GM23248 (cell line): ENCODE measurements at regions not wholly inside any gene's neighbourhood (a gene's known extent, or its start where the extent isn't known, plus 50 kb on each side); places are given as distances from the start of the nearest gene placed in this dataset.

ENCODE experiments used
- EZH2 ChIP-seq: fragments of 200-600 bp; sonication (generic); IDR thresholded peaks from 2 replicates; pipeline ENCODE4 v1.6.1; 2018; ENCODE audit warnings: antibody characterized with exemption, mild to moderate bottlenecking; ENCODE audit not compliant: insufficient read depth, poor library complexity, severe bottlenecking
- EZH2phosphoT487 ChIP-seq: fragments of 200-600 bp; sonication (generic); IDR thresholded peaks from 2 replicates; pipeline ENCODE4 v1.6.1; 2018; ENCODE audit warnings: antibody characterized with exemption, moderate library complexity, mild to moderate bottlenecking, low read depth; ENCODE audit not compliant: insufficient read depth

DNA sequence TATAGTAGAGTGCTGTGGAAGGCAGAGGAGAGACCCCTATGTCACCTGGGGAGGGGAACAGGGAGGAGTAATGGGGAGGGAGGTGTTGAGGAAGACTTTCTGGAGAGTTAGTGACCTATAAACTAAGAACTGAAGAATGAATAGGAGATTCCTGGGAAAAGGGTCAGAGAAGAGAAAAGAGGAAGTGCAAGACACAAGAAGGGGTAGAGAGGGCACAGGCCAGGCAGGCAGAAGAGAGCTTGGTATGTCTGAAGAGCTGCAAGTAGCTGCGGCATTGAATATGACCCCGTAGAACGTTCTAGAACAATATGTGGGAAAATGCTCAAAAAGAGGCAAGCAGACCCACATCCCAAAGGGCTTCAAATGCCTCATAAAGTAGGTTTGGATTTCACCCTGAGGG lies 361.2 kb downstream of the PRDM2 start:
- TF ChIP-seq EZH2 (no peak), EZH2phosphoT487 (no peak)
